Calu3 (cell line): ENCODE measurements at regions not wholly inside any gene's neighbourhood (a gene's known extent, or its start where the extent isn't known, plus 50 kb on each side); places are given as distances from the start of the nearest gene placed in this dataset.

Experiments
- BruUV-seq: library from RNA; stranded (reverse); fragments of 400-500 nt; replicated peaks from 2 replicates; lab custom pipeline; 2021; lab: Mats Ljungman, UMichigan
- CTCF ChIA-PET: fragments of 300-600 bp; sonication (Branson Sonifier 250); formaldehyde crosslinking; loops from one replicate; lab custom pipeline; 2022; ENCODE audit warnings: antibody characterized with exemption; lab: Charles Lee
- DNase-seq: peaks from one replicate; pipeline ENCODE4 v3.0.0; 2022
- H3K27ac Mint-ChIP-seq: one replicate; pipeline ENCODE4 v1.8.0; 2022; ENCODE audit warnings: mixed read lengths; ENCODE audit not compliant: unreplicated experiment
- H3K27me3 Mint-ChIP-seq: one replicate; pipeline ENCODE4 v1.8.0; 2022; ENCODE audit warnings: mixed read lengths; ENCODE audit not compliant: unreplicated experiment
- H3K36me3 Mint-ChIP-seq: one replicate; pipeline ENCODE4 v1.8.0; 2022; ENCODE audit warnings: mild to moderate bottlenecking, moderate library complexity, mixed read lengths; ENCODE audit not compliant: insufficient read depth, unreplicated experiment
- H3K4me1 Mint-ChIP-seq: one replicate; pipeline ENCODE4 v1.8.0; 2022; ENCODE audit warnings: mild to moderate bottlenecking, low read depth, mixed read lengths; ENCODE audit not compliant: unreplicated experiment
- H3K4me3 Mint-ChIP-seq: one replicate; pipeline ENCODE4 v1.8.0; 2022; ENCODE audit warnings: mild to moderate bottlenecking, low read depth, moderate library complexity, mixed read lengths; ENCODE audit not compliant: unreplicated experiment
- H3K9me3 Mint-ChIP-seq: one replicate; pipeline ENCODE4 v1.8.0; 2022; ENCODE audit warnings: low read depth, mixed read lengths; ENCODE audit not compliant: unreplicated experiment
- CTCF ChIP-seq: fragments of 200-600 bp; IDR thresholded peaks from one replicate; pipeline ENCODE4 v1.8.0; 2022; ENCODE audit warnings: antibody characterized with exemption; ENCODE audit not compliant: unreplicated experiment
- intact Hi-C: fragments of 100-400 bp; cut with micrococcal nuclease; formaldehyde crosslinking; loops from one replicate; pipeline ENCODE4 v1.10.0; 2022; ENCODE audit not compliant: unreplicated experiment

DNA sequence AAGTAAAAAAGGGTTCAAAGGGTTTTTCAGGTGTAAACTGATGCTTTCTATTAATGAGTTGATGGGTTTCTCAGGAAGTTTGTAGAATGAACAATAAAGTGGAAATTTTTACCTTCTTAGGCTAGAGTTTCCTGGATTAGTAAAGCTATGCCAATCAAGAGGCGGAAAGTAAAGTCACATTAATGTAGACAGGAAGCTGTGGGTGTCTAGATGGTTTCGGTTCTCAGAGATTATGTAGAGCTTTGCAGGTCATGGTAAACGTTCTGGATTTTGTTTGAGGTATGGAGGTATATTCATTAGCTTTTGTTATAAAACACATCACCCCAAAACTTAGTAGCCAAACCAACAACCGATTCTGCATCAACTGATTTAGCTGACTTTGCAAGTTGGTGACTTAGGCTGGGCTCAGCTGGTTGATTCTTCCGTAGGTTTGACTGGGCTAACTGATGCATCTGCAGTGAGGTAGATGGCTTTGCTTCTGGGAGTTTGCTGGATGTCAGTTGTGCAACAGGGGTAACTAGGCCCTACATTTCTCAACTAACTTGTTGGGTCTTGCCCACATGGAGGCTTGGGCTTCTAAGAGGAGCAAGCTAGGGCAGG lies 273.8 kb downstream of the MSX2 start:
- intact Hi-C loops = no loop called here
- BruUV-seq = no TSS peak
- Mint-ChIP-seq H3K27ac (no peak overlapping the region), H3K36me3 (no peaks in the 10 kb centered on the region), H3K4me1 (no peaks in the 10 kb centered on the region), H3K27me3 (no peaks in the 10 kb centered on the region), H3K9me3 (peaks cover 4% of the 10 kb centered on the region), H3K4me3 (no peak overlapping the region)
- TF ChIP-seq CTCF = no peak
- no peak for DNase-seq
- CTCF ChIA-PET = interaction anchor here (0.7 kb wide), 1 partner anchor 138 kb away, joined by 4 read pairs; no protein-coding TSS in a partner anchor

DNA sequence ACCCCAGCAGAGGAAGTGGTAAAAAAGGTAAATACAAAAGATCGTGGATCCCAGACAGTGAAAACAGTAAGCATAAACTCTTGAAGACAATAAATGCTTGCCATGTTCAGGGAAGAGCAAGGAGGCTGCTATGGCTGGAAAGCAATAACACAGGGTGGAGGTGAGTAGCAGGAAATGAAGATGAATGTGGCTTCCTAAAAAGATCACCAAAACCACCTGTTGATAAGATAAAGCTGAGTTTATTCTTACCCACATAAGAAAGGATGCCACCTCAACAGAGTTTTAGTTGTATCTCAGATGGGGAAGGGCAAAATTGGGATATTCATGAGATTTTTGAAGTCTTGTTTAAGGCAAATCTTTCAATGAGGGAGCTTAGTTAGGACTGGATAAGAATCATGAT lies 273.3 kb downstream of the MSX2 start:
- intact Hi-C loops = no loop called here
- Mint-ChIP-seq H3K36me3 (no peaks in the 10 kb centered on the region), H3K9me3 (peaks cover 6% of the 10 kb centered on the region), H3K4me3 (no peak overlapping the region), H3K27me3 (no peaks in the 10 kb centered on the region), H3K27ac (no peak overlapping the region), H3K4me1 (no peaks in the 10 kb centered on the region)
- DNase-seq = no peak
- BruUV-seq = no TSS peak
- TF ChIP-seq CTCF = no peak
- CTCF ChIA-PET = no interaction called here

GRCh38 chr5:174996941-174997340 lies 272.6 kb downstream of the MSX2 start:
- H3K4me3 Mint-ChIP-seq = no peak overlapping the region
- no peaks in the 10 kb centered on the region for H3K36me3 Mint-ChIP-seq
- BruUV-seq = no TSS peak
- no peaks in the 10 kb centered on the region for H3K27me3 Mint-ChIP-seq
- no peaks in the 10 kb centered on the region for H3K4me1 Mint-ChIP-seq
- no peak for DNase-seq
- H3K9me3 Mint-ChIP-seq = peaks cover 9% of the 10 kb centered on the region
- TF ChIP-seq CTCF = no peak
- intact Hi-C loops = no loop called here
- no peak overlapping the region for H3K27ac Mint-ChIP-seq
- CTCF ChIA-PET = no interaction called here

DNA sequence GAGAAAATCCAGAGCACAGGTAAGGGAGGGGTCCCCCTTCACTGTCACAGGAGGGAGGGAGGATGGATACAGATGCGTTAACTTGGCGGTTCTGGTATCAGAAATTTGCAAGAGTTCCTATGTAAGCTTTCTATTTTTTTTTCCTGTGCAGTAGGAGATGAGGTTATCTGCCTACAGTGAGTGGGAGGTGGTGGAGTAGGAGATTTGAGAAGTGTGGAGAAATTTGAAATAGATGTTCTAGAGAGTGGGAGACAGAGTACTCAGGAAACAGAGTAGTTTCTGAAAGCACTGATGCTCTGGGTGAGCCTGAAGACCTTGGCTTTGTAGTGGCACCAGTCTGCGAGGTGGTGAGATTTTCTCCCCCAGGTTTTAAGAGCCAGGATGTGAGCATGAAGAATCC lies 271.4 kb downstream of the MSX2 start:
- no peaks in the 10 kb centered on the region for H3K4me1 Mint-ChIP-seq
- BruUV-seq = no TSS peak
- intact Hi-C loops = no loop called here
- TF ChIP-seq CTCF = no peak
- H3K9me3 Mint-ChIP-seq = peaks cover 14% of the 10 kb centered on the region
- H3K27me3 Mint-ChIP-seq = no peaks in the 10 kb centered on the region
- DNase-seq = no peak
- H3K36me3 Mint-ChIP-seq = no peaks in the 10 kb centered on the region
- no peak overlapping the region for H3K4me3 Mint-ChIP-seq
- H3K27ac Mint-ChIP-seq = no peak overlapping the region
- CTCF ChIA-PET = no interaction called here
